ENCODE measurements at regions not wholly inside any gene's neighbourhood (a gene's known extent, or its start where the extent isn't known, plus 50 kb on each side); places are given as distances from the start of the nearest gene placed in this dataset.

- ATAC-seq (ENCODE audit: low FRiP score): no peak
- DNase-seq (ENCODE audit: low spot score): no peak
- TF ChIP-seq CTCF (IDR thresholded peaks at IDR 0.05): no peak
Measured at GRCh38 chrX:120746153-120746552, 116.3 kb upstream of the C1GALT1C1 start.

GRCh38 chrX:120742946-120743665 is 113.3 kb upstream of the C1GALT1C1 start:
- DNase-seq (ENCODE audit: low spot score) (no peak), ATAC-seq (ENCODE audit: low FRiP score) (no peak)
- no peak for TF ChIP-seq CTCF (IDR thresholded peaks at IDR 0.05)

GRCh38 chrX:120741452-120741851 is 111.6 kb upstream of the C1GALT1C1 start:
- DNase-seq (ENCODE audit: low spot score): no peak
- TF ChIP-seq CTCF (IDR thresholded peaks at IDR 0.05): no peak
- no peak for ATAC-seq (ENCODE audit: low FRiP score)

GRCh38 chrX:120740072-120740471 is 110.2 kb upstream of the C1GALT1C1 start:
- no peak for DNase-seq (ENCODE audit: low spot score)
- ATAC-seq (ENCODE audit: low FRiP score): no peak
- TF ChIP-seq CTCF (IDR thresholded peaks at IDR 0.05): no peak

GRCh38 chrX:120739300-120739699 is 109.4 kb upstream of the C1GALT1C1 start:
- DNase-seq (ENCODE audit: low spot score) (no peak), ATAC-seq (ENCODE audit: low FRiP score) (no peak)
- TF ChIP-seq CTCF (IDR thresholded peaks at IDR 0.05): no peak

- ATAC-seq (ENCODE audit: low FRiP score): no peak
- no peak for DNase-seq (ENCODE audit: low spot score)
- no peak for TF ChIP-seq CTCF (IDR thresholded peaks at IDR 0.05)
Measured at GRCh38 chrX:120736989-120737388, 107.1 kb upstream of the C1GALT1C1 start.

GRCh38 chrX:120735966-120736365 is 106.1 kb upstream of the C1GALT1C1 start:
- no peak for DNase-seq (ENCODE audit: low spot score)
- ATAC-seq (ENCODE audit: low FRiP score): no peak
- no peak for TF ChIP-seq CTCF (IDR thresholded peaks at IDR 0.05)

Data from omental fat pad (tissue), 3 donors.